Neural cell (in vitro differentiated cells): ENCODE measurements at regions not wholly inside any gene's neighbourhood (a gene's known extent, or its start where the extent isn't known, plus 50 kb on each side); places are given as distances from the start of the nearest gene placed in this dataset.

ENCODE experiments used
- H2AFZ ChIP-seq: fragments of 200-600, 300-800 bp; sonication (generic), shearing (Covaris generic); 2 replicates; pipeline ENCODE4 v1.6.0; 2014; ENCODE audit warnings: low read depth, mild to moderate bottlenecking, antibody characterized with exemption, low read length, moderate library complexity
- H3F3A ChIP-seq: fragments of 200-600 bp; shearing (Covaris generic); 2 replicates; pipeline ENCODE4 v1.6.1; 2016; ENCODE audit warnings: mild to moderate bottlenecking, moderate library complexity, mixed read lengths, antibody characterized with exemption, low read length; ENCODE audit not compliant: insufficient read depth, poor library complexity, severe bottlenecking
- H3K27ac ChIP-seq: fragments of 200-600, 300-800 bp; sonication (generic), shearing (Covaris generic); 2 replicates; pipeline ENCODE4 v1.5.1; 2014; ENCODE audit warnings: mild to moderate bottlenecking, low read length, moderate library complexity
- H3K27me3 ChIP-seq: fragments of 300-800, 200-600 bp; sonication (generic), shearing (Covaris generic); 2 replicates; pipeline ENCODE4 v1.6.0; 2014; ENCODE audit warnings: mild to moderate bottlenecking, low read depth, low read length, moderate library complexity; ENCODE audit not compliant: insufficient read depth
- H3K36me3 ChIP-seq: fragments of 300-800, 200-600 bp; sonication (generic), shearing (Covaris generic); 2 replicates; pipeline ENCODE4 v1.5.1; 2014; ENCODE audit warnings: mild to moderate bottlenecking, antibody characterized with exemption, low read length, moderate library complexity; ENCODE audit not compliant: insufficient read depth
- H3K4me2 ChIP-seq: fragments of 300-800, 200-600 bp; sonication (generic), shearing (Covaris generic); 2 replicates; pipeline ENCODE4 v1.6.0; 2014; ENCODE audit warnings: mild to moderate bottlenecking, low read length
- H3K4me3 ChIP-seq: fragments of 300-800, 200-600 bp; sonication (generic), shearing (Covaris generic); 2 replicates; pipeline ENCODE4 v1.5.1; 2014; ENCODE audit warnings: mild to moderate bottlenecking, low read length, moderate library complexity
- H3K79me2 ChIP-seq: fragments of 200-600 bp; shearing (Covaris generic); replicated peaks from 2 replicates; pipeline ENCODE4 v1.6.0; 2014; ENCODE audit warnings: mild to moderate bottlenecking, low read length, moderate library complexity; ENCODE audit not compliant: insufficient read depth
- H3K9ac ChIP-seq: fragments of 300-800, 200-600 bp; sonication (generic), shearing (Covaris generic); 2 replicates; pipeline ENCODE4 v1.6.1; 2016; ENCODE audit warnings: mild to moderate bottlenecking, low read length, mixed read lengths
- H3K9me2 ChIP-seq: fragments of 200-600 bp; shearing (Covaris generic); 2 replicates; pipeline ENCODE4 v1.6.1; 2016; ENCODE audit warnings: mild to moderate bottlenecking, low read length, mixed read lengths; ENCODE audit not compliant: insufficient read depth
- H3K9me3 ChIP-seq: fragments of 200-600, 300-800 bp; sonication (generic), shearing (Covaris generic); 2 replicates; pipeline ENCODE4 v1.6.1; 2016; ENCODE audit warnings: mild to moderate bottlenecking, mixed run types, low read length, moderate library complexity, mixed read lengths
- H4K20me1 ChIP-seq: fragments of 200-600 bp; shearing (Covaris generic); 2 replicates; pipeline ENCODE4 v1.6.1; 2016; ENCODE audit warnings: mild to moderate bottlenecking, mixed run types; ENCODE audit not compliant: insufficient read depth
- CTCF ChIP-seq: fragments of 450-650 bp; IDR thresholded peaks from 2 replicates; pipeline ENCODE4 v1.5.1; 2014; ENCODE audit warnings: antibody characterized with exemption, mild to moderate bottlenecking, moderate library complexity; ENCODE audit not compliant: poor library complexity, severe bottlenecking
- EP300 ChIP-seq: fragments of 450-650 bp; conservative IDR thresholded peaks from 2 replicates; pipeline ENCODE4 v1.6.1; 2014; ENCODE audit warnings: antibody characterized with exemption, mild to moderate bottlenecking, moderate library complexity; ENCODE audit not compliant: poor library complexity, severe bottlenecking
- EZH2 ChIP-seq: fragments of 200-600, 300-800 bp; shearing (Covaris generic), sonication (generic); IDR thresholded peaks from 2 replicates; pipeline ENCODE4 v1.6.1; 2014; ENCODE audit warnings: antibody characterized with exemption, low read length, borderline replicate concordance, mild to moderate bottlenecking; ENCODE audit not compliant: insufficient read depth, poor library complexity, severe bottlenecking
- MXI1 ChIP-seq: fragments of 450-650 bp; conservative IDR thresholded peaks from 2 replicates; pipeline ENCODE4 v1.6.1; 2014; ENCODE audit warnings: antibody characterized with exemption, mild to moderate bottlenecking; ENCODE audit not compliant: poor library complexity, severe bottlenecking
- POLR2AphosphoS5 ChIP-seq: IDR thresholded peaks from 2 replicates; pipeline ENCODE4 v1.6.1; 2012
- RAD21 ChIP-seq: fragments of 450-650 bp; conservative IDR thresholded peaks from 2 replicates; pipeline ENCODE4 v1.6.1; 2014; ENCODE audit warnings: antibody characterized with exemption, mild to moderate bottlenecking, moderate library complexity
- REST ChIP-seq: IDR thresholded peaks from 2 replicates; pipeline ENCODE4 v1.6.1; 2012; ENCODE audit warnings: borderline replicate concordance
- SMC3 ChIP-seq: fragments of 450-650 bp; conservative IDR thresholded peaks from 2 replicates; pipeline ENCODE4 v1.6.1; 2014; ENCODE audit warnings: antibody characterized with exemption, mild to moderate bottlenecking, moderate library complexity; ENCODE audit not compliant: poor library complexity
- TAF1 ChIP-seq: IDR thresholded peaks from 2 replicates; pipeline ENCODE4 v1.6.1; 2012; ENCODE audit warnings: low read depth

- H4K20me1 ChIP-seq = no peaks in the 10 kb centered on the region
- no peak overlapping the region for H3K27ac ChIP-seq
- no peak for TF ChIP-seq SMC3
- no peak for TF ChIP-seq POLR2AphosphoS5
- no peak for TF ChIP-seq RAD21
- no peak for TF ChIP-seq TAF1
- no peak for TF ChIP-seq CTCF
- no peak for TF ChIP-seq EZH2
- no peak overlapping the region for H3K4me2 ChIP-seq
- H3K27me3 ChIP-seq = no peaks in the 10 kb centered on the region
- H3K36me3 ChIP-seq = no peaks in the 10 kb centered on the region
- no peaks in the 10 kb centered on the region for H3K9me2 ChIP-seq
- no peaks in the 10 kb centered on the region for H3K9me3 ChIP-seq
- H3K4me3 ChIP-seq = no peak overlapping the region
- H3K79me2 ChIP-seq = no peaks in the 10 kb centered on the region
- no peak overlapping the region for H3K9ac ChIP-seq
- H3F3A ChIP-seq = no peaks in the 10 kb centered on the region
- H2AFZ ChIP-seq = no peak overlapping the region
Observed at GRCh38 chr3:61444782-61445181, 116.6 kb upstream of the PTPRG start.

- Histone ChIP-seq H3K9me3 (no peaks in the 10 kb centered on the region), H3K27ac (no peak overlapping the region), H3K9ac (no peak overlapping the region), H3K9me2 (no peaks in the 10 kb centered on the region), H3F3A (no peaks in the 10 kb centered on the region), H3K27me3 (no peaks in the 10 kb centered on the region), H3K4me3 (no peak overlapping the region), H2AFZ (no peak overlapping the region), H3K79me2 (no peaks in the 10 kb centered on the region), H4K20me1 (no peaks in the 10 kb centered on the region), H3K4me2 (no peak overlapping the region), H3K36me3 (no peaks in the 10 kb centered on the region)
- TF ChIP-seq EZH2 = no peak
- no peak for TF ChIP-seq TAF1
- TF ChIP-seq MXI1 = no peak
- no peak for TF ChIP-seq REST
- no peak for TF ChIP-seq EP300
- no peak for TF ChIP-seq POLR2AphosphoS5
- TF ChIP-seq SMC3 = no peak
- no peak for TF ChIP-seq CTCF
- TF ChIP-seq RAD21 = no peak
Observed at GRCh38 chr3:61445924-61446323, 115.4 kb upstream of the PTPRG start.
